K562 (cell line): ENCODE measurements at regions not wholly inside any gene's neighbourhood (a gene's known extent, or its start where the extent isn't known, plus 50 kb on each side); places are given as distances from the start of the nearest gene placed in this dataset.

ENCODE experiments used
- ATAC-seq: fragments of 200-7000 bp; cut with Tn5 transposase; 3 replicates; pipeline ENCODE4 v1.9.1; 2020; ENCODE audit warnings: moderate library complexity
- BruUV-seq: library from RNA; stranded (reverse); fragments of 400-500 nt; replicated peaks from 2 replicates; lab custom pipeline; 2021; lab: Mats Ljungman, UMichigan
- CTCF ChIA-PET: fragments of 300-600 bp; formaldehyde crosslinking; extraction: SDS; loops from one replicate; lab custom pipeline; 2021; ENCODE audit warnings: low intra/inter-chr PET ratio; lab: Yijun Ruan, JAX
- POLR2A ChIA-PET: fragments of 300-600, 350-650 bp; sonication (Branson Sonifier 250); formaldehyde crosslinking; extraction: SDS; loops from one replicate; lab custom pipeline; 2021; ENCODE audit warnings: antibody characterized with exemption, inconsistent platforms; lab: Yijun Ruan, JAX
- DNase-seq, 4 experiments: peaks; one replicate each; pipeline versions ENCODE4 v3.0.0 to v3.0.0-alpha.2; 2011 to 2018; ENCODE audit warnings: low spot score in 3 of 4, mixed read lengths in 3 of 4; ENCODE audit errors: extremely low read depth in 1 of 4
- FAIRE-seq: peaks from 2 replicates; lab custom pipeline; 2011; peaks lifted over from hg19 to GRCh38; lab: Jason Lieb, UNC
- H2AFZ ChIP-seq: 2 replicates; pipeline ENCODE4 v1.6.0; 2011; ENCODE audit warnings: low read depth, low read length, control low read depth, inconsistent platforms
- H3K27ac ChIP-seq: fragments of 200-600 bp; 3 replicates; pipeline ENCODE4 v1.8.0; 2011; ENCODE audit warnings: low read depth, mild to moderate bottlenecking, control low read depth, inconsistent platforms, low read length, moderate library complexity, mixed read lengths; ENCODE audit errors: extremely low read depth
- H3K27me3 ChIP-seq, 2 experiments: fragments of 300-600 bp in 1 of 2; 2 replicates in 1 of 2; 3 replicates in 1 of 2; pipeline versions ENCODE4 v1.6.0 to v1.8.0; 2011; ENCODE audit warnings: inconsistent platforms in 2 of 2, low read length in 2 of 2, mild to moderate bottlenecking in 1 of 2, mixed read lengths in 1 of 2, moderate library complexity in 1 of 2; ENCODE audit not compliant: control insufficient read depth in 2 of 2, insufficient read depth in 2 of 2
- H3K36me3 ChIP-seq: fragments of 300-600 bp; 3 replicates; pipeline ENCODE4 v1.8.0; 2011; ENCODE audit warnings: mild to moderate bottlenecking, low read length, inconsistent platforms; ENCODE audit not compliant: control insufficient read depth, insufficient read depth
- H3K4me1 ChIP-seq, 2 experiments: fragments of 200-600 bp in 1 of 2; replicated peaks in 1 of 2; 2 replicates in 1 of 2; 3 replicates in 1 of 2; pipeline versions ENCODE4 v1.5.1 to v1.8.0; 2011; ENCODE audit warnings: inconsistent platforms in 2 of 2, low read length in 2 of 2, mild to moderate bottlenecking in 1 of 2, mixed read lengths in 1 of 2, moderate library complexity in 1 of 2; ENCODE audit not compliant: control insufficient read depth in 2 of 2, insufficient read depth in 2 of 2
- H3K4me2 ChIP-seq: 2 replicates; pipeline ENCODE4 v1.6.1; 2011; ENCODE audit warnings: low read length, control low read depth, inconsistent platforms, mixed read lengths; ENCODE audit not compliant: insufficient read depth
- H3K4me3 ChIP-seq: fragments of 200-600 bp; sonication (generic), shearing (Covaris generic); 2 replicates; pipeline ENCODE4 v1.5.1; 2016; ENCODE audit warnings: control low read depth, inconsistent platforms
- H3K79me2 ChIP-seq: fragments of 200-600 bp; 3 replicates; pipeline ENCODE4 v1.8.0; 2011; ENCODE audit warnings: low read length, inconsistent platforms; ENCODE audit not compliant: control insufficient read depth, insufficient read depth
- H3K9ac ChIP-seq, 2 experiments: 2 replicates each; pipeline versions ENCODE4 v1.6.0 to v1.6.1; 2011; ENCODE audit warnings: low read depth in 2 of 2, low read length in 2 of 2, control low read depth in 1 of 2, inconsistent platforms in 1 of 2, mild to moderate bottlenecking in 1 of 2, mixed read lengths in 1 of 2; ENCODE audit not compliant: insufficient read depth in 1 of 2
- H3K9me1 ChIP-seq: one replicate; pipeline ENCODE4 v1.6.0; 2011; ENCODE audit warnings: inconsistent platforms, mild to moderate bottlenecking, low read length, moderate library complexity; ENCODE audit not compliant: control insufficient read depth, insufficient read depth
- H3K9me3 ChIP-seq: replicated peaks from 2 replicates; pipeline ENCODE4 v1.5.1; 2011; ENCODE audit warnings: low read depth, low read length, inconsistent platforms; ENCODE audit not compliant: control insufficient read depth, insufficient read depth
- H4K20me1 ChIP-seq: replicated peaks from 2 replicates; pipeline ENCODE4 v1.6.1; 2011; ENCODE audit warnings: low read length, inconsistent platforms, mixed read lengths; ENCODE audit not compliant: control insufficient read depth, insufficient read depth
- BRF1 ChIP-seq: IDR thresholded peaks from 3 replicates; pipeline ENCODE4 v1.6.1; 2011; ENCODE audit warnings: borderline replicate concordance, mild to moderate bottlenecking; ENCODE audit not compliant: insufficient read length; ENCODE audit errors: extremely low read depth
- E2F3 ChIP-seq: fragments of 250-450 bp; sonication (Bioruptor Pico); IDR thresholded peaks from 2 replicates; pipeline ENCODE4 v1.4.0; 2020; ENCODE audit warnings: mild to moderate bottlenecking
- PRPF4 ChIP-seq: fragments of 200-400 bp; formaldehyde crosslinking; IDR thresholded peaks from one replicate; pipeline ENCODE4 v1.6.1; 2017; ENCODE audit warnings: low read length, low read depth, mild to moderate bottlenecking; ENCODE audit not compliant: insufficient read depth, poor library complexity, severe bottlenecking
- U2AF1 ChIP-seq: fragments of 200-400 bp; formaldehyde crosslinking; optimal IDR thresholded peaks from 2 replicates; pipeline ENCODE3; 2017; ENCODE audit warnings: mild to moderate bottlenecking, low read depth, low read length, moderate library complexity
- ZC3H11A ChIP-seq: IDR thresholded peaks from 2 replicates; pipeline ENCODE4 v1.6.1; 2012; ENCODE audit warnings: low read depth, low read length, improper control_type of control experiment
- ZNF140 ChIP-seq: fragments of 250-450 bp; sonication (Bioruptor Pico); IDR thresholded peaks from 2 replicates; pipeline ENCODE4 v1.8.0; 2021; ENCODE audit warnings: moderate library complexity, mild to moderate bottlenecking, inconsistent platforms
- WGBS: fragments of 100-300 bp; shearing (Covaris generic); methylation state at CpG from one replicate; pipeline ENCODE4 v1.1.6; 2016; ENCODE audit warnings: low coverage, mixed read lengths; ENCODE audit not compliant: insufficient coverage; ENCODE audit errors: missing lambda C conversion rate; 5-methylcytosine and 5-hydroxymethylcytosine counted together
- in situ Hi-C: fragments of 300-500 bp; cut with MboI; formaldehyde crosslinking; loops from 4 replicates; pipeline ENCODE4 v1.15.0; 2018; ENCODE audit warnings: inconsistent platforms, mixed read lengths
- intact Hi-C: fragments of 100-400 bp; cut with micrococcal nuclease; formaldehyde crosslinking; loops from 2 replicates; pipeline ENCODE4 v1.14.2; 2022
- TF ChIP-seq, protein P1 (sequence below): fragments of 250-450 bp; sonication (Bioruptor Pico); IDR thresholded peaks from 2 replicates; pipeline ENCODE4 v1.5.0; 2020; ENCODE audit warnings: mild to moderate bottlenecking
- TF ChIP-seq, protein P2 (sequence below): fragments of 150-350 bp; conservative IDR thresholded peaks from 2 replicates; pipeline ENCODE4 v1.6.1; 2014; ENCODE audit warnings: low read length
- TF ChIP-seq, protein P3 (sequence below): sonication (generic); formaldehyde crosslinking; IDR thresholded peaks from 2 replicates; pipeline ENCODE4 v1.4.0; 2020; ENCODE audit warnings: mild to moderate bottlenecking, missing genetic modification reagents

DNA sequence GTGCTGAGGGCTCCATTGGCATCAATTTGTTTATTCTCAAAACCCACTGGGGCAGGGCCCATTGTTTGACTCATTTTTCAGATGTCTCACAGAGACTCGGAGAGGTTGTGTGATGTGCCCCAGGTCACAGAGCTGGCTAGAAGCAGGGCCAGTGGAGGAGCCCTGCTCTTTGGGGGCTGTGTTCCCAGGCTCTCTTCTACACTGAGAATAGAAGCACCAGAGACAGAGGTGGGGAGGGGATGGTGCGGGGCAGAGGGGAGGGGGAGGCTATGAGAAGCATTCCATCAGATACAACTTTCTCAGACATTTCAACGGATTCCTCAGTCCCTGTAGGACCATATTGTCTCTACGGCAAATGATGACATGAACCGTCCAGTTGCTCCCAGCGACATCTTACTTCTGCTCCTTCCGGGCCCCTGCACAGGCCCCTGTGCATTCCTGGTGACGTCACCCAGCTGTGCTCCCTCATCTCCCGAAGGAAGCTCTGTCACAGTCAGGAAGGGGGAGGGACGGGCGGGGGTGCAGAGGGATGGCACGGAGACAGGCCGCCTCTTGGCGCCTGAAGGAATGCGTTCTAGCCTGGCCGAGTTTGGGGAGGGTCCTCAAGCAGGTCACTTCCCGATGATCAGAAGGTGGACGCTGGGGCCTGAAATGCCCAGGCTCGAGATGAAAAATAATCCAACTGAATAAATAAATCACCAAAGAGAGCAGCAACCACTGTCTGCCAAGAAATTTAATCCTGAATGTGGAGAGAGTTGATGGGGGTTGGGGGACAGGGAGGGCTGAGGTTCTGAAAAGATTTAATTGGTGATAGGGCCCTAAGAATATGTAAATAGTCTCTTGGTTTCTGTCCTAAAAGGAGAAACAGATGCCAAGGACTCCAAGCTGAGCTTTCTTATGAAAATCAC, 114.1 kb downstream of the NOG start:
- WGBS: 2% methylated on average over 13 of the region's 19 CpGs
- H3K9ac ChIP-seq: no peak overlapping the region
- CTCF ChIA-PET: no interaction called here
- no TSS peak for BruUV-seq
- ATAC-seq (no peak), DNase-seq (no peak), FAIRE-seq (no peak)
- in situ Hi-C loops (no loop called here), intact Hi-C loops (no loop called here)
- peaks cover 8 to 25% of the 10 kb centered on the region in 2 experiments for H3K27me3 ChIP-seq
- no peak for TF ChIP-seq PRPF4
- no peak for TF ChIP-seq ZC3H11A
- TF ChIP-seq, protein P1, sequence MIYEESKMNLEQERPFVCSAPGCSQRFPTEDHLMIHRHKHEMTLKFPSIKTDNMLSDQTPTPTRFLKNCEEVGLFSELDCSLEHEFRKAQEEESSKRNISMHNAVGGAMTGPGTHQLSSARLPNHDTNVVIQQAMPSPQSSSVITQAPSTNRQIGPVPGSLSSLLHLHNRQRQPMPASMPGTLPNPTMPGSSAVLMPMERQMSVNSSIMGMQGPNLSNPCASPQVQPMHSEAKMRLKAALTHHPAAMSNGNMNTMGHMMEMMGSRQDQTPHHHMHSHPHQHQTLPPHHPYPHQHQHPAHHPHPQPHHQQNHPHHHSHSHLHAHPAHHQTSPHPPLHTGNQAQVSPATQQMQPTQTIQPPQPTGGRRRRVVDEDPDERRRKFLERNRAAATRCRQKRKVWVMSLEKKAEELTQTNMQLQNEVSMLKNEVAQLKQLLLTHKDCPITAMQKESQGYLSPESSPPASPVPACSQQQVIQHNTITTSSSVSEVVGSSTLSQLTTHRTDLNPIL (CRISPR knock-in tag): no peak
- TF ChIP-seq, protein P2, sequence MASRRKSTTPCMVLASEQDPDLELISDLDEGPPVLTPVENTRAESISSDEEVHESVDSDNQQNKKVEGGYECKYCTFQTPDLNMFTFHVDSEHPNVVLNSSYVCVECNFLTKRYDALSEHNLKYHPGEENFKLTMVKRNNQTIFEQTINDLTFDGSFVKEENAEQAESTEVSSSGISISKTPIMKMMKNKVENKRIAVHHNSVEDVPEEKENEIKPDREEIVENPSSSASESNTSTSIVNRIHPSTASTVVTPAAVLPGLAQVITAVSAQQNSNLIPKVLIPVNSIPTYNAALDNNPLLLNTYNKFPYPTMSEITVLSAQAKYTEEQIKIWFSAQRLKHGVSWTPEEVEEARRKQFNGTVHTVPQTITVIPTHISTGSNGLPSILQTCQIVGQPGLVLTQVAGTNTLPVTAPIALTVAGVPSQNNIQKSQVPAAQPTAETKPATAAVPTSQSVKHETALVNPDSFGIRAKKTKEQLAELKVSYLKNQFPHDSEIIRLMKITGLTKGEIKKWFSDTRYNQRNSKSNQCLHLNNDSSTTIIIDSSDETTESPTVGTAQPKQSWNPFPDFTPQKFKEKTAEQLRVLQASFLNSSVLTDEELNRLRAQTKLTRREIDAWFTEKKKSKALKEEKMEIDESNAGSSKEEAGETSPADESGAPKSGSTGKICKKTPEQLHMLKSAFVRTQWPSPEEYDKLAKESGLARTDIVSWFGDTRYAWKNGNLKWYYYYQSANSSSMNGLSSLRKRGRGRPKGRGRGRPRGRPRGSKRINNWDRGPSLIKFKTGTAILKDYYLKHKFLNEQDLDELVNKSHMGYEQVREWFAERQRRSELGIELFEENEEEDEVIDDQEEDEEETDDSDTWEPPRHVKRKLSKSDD: no peak
- no peak for TF ChIP-seq BRF1
- TF ChIP-seq ZNF140 (CRISPR knock-in tag): no peak
- TF ChIP-seq, protein P3, sequence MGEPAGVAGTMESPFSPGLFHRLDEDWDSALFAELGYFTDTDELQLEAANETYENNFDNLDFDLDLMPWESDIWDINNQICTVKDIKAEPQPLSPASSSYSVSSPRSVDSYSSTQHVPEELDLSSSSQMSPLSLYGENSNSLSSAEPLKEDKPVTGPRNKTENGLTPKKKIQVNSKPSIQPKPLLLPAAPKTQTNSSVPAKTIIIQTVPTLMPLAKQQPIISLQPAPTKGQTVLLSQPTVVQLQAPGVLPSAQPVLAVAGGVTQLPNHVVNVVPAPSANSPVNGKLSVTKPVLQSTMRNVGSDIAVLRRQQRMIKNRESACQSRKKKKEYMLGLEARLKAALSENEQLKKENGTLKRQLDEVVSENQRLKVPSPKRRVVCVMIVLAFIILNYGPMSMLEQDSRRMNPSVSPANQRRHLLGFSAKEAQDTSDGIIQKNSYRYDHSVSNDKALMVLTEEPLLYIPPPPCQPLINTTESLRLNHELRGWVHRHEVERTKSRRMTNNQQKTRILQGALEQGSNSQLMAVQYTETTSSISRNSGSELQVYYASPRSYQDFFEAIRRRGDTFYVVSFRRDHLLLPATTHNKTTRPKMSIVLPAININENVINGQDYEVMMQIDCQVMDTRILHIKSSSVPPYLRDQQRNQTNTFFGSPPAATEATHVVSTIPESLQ (CRISPR knock-in tag): no peak
- no peak for TF ChIP-seq E2F3 (CRISPR knock-in tag)
- no peak for TF ChIP-seq U2AF1
- H4K20me1 ChIP-seq: no peaks in the 10 kb centered on the region; the same call in 1 of the 2 replicates
- no peaks in the 10 kb centered on the region for H3K36me3 ChIP-seq
- no peaks in the 10 kb centered on the region for H3K9me1 ChIP-seq
- POLR2A ChIA-PET: no interaction called here
- no peak overlapping the region for H3K4me3 ChIP-seq
- no peak overlapping the region for H3K4me2 ChIP-seq
- H3K9me3 ChIP-seq: no peaks in the 10 kb centered on the region
- H3K79me2 ChIP-seq: no peaks in the 10 kb centered on the region
- no peak overlapping the region for H3K27ac ChIP-seq
- no peak overlapping the region for H2AFZ ChIP-seq
- H3K4me1 ChIP-seq: no peaks in the 10 kb centered on the region
